BJ (cell line): ENCODE measurements at regions not wholly inside any gene's neighbourhood (a gene's known extent, or its start where the extent isn't known, plus 50 kb on each side); places are given as distances from the start of the nearest gene placed in this dataset.

Experiments
- CTCF ChIA-PET: fragments of 350-600 bp; formaldehyde crosslinking; extraction: SDS; loops from one replicate; lab custom pipeline; 2021; ENCODE audit warnings: antibody characterized with exemption, inconsistent platforms; lab: Yijun Ruan, JAX
- POLR2A ChIA-PET: fragments of 300-600 bp; sonication (Branson Sonifier 250); formaldehyde crosslinking; extraction: SDS; loops from one replicate; lab custom pipeline; 2021; ENCODE audit warnings: antibody characterized with exemption; lab: Charles Lee
- DNase-seq: peaks from one replicate; pipeline ENCODE4 v3.0.0-alpha.2; 2011; ENCODE audit warnings: low read depth
- H3K27me3 ChIP-seq: 2 replicates; pipeline ENCODE4 v1.6.0; 2011; ENCODE audit warnings: low read length; ENCODE audit not compliant: control insufficient read depth, insufficient read depth
- H3K36me3 ChIP-seq: 2 replicates; pipeline ENCODE4 v1.5.1; 2011; ENCODE audit warnings: low read length; ENCODE audit not compliant: control insufficient read depth, insufficient read depth
- H3K4me3 ChIP-seq: 2 replicates; pipeline ENCODE4 v1.5.1; 2011; ENCODE audit warnings: low read depth, mild to moderate bottlenecking, control low read depth, low read length
- TF ChIP-seq, protein P1 (sequence below): IDR thresholded peaks from 2 replicates; pipeline ENCODE4 v1.5.1; 2011; ENCODE audit warnings: low read depth, mild to moderate bottlenecking, control low read depth, inconsistent platforms, low read length, moderate library complexity; ENCODE audit not compliant: insufficient read depth

DNA sequence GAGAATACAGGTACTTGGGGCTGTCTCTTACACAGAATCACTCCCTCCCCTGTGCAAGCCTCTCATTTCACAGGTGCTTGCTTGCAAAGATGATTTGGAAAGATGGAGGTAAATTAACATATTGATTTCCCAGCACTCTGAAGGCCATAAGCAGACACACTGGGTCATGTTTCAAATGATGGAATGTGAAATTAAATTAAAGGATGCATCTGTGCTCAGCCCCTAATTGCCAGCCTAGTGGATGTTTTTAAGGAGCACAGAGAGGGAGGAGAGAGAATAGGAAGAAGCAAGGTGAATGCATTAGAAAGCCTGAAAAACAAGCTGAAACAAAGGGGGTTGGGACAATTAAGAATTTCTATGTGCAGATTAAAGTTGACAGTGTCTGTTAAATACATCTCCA is 96.1 kb upstream of the GRIP1 start:
- CTCF ChIA-PET: no interaction called here

DNA sequence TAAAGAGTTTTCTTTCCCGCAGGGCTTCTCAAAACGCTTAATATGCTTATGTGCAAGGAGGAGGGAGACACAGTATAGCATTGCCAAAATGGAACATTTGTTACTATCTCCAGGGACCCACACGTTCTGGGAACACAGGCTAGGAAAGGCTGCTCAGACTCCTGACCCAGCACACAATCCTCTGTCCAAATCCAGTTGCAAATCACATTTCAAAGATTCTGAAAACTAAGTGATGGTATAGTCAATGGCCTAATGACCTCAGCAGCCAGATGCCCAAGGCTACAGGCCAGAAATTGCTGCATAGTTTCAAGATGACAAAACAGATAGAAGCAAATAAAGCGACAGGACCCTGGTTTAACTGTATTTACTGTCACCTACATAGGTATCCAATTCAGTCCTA is 97.0 kb upstream of the GRIP1 start:
- Histone ChIP-seq H3K4me3 (no peak overlapping the region), H3K27me3 (no peaks in the 10 kb centered on the region), H3K36me3 (no peaks in the 10 kb centered on the region)
- ChIA-PET CTCF (no interaction called here), POLR2A (no interaction called here)
- no peak for DNase-seq
- TF ChIP-seq, protein P1, sequence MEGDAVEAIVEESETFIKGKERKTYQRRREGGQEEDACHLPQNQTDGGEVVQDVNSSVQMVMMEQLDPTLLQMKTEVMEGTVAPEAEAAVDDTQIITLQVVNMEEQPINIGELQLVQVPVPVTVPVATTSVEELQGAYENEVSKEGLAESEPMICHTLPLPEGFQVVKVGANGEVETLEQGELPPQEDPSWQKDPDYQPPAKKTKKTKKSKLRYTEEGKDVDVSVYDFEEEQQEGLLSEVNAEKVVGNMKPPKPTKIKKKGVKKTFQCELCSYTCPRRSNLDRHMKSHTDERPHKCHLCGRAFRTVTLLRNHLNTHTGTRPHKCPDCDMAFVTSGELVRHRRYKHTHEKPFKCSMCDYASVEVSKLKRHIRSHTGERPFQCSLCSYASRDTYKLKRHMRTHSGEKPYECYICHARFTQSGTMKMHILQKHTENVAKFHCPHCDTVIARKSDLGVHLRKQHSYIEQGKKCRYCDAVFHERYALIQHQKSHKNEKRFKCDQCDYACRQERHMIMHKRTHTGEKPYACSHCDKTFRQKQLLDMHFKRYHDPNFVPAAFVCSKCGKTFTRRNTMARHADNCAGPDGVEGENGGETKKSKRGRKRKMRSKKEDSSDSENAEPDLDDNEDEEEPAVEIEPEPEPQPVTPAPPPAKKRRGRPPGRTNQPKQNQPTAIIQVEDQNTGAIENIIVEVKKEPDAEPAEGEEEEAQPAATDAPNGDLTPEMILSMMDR: no peak

More for the DNA sequence above, 96.1 kb upstream of the GRIP1 start:
- no peak for DNase-seq
- TF ChIP-seq, protein P1: no peak
- Histone ChIP-seq H3K4me3 (no peak overlapping the region), H3K27me3 (no peaks in the 10 kb centered on the region), H3K36me3 (no peaks in the 10 kb centered on the region)
- POLR2A ChIA-PET: no interaction called here

DNA sequence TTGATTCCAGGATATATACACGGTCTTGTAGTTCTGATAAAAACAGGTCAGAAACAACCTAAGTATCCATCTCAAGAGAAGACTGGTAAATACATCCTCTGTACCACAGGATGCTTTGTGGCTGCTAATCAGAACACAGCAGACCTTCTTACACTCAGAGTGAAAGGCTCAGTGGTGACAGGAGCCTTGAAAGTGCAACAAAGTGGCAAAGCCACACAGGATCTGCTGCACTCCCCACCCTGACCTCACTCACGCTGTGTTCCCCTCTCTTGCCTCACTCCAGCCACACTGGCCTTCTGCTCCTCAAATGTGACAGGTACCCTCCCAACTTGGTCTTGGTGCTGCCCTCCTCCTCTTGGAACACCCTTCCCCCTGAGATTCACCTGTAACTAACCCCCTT is 98.1 kb upstream of the GRIP1 start:
- Histone ChIP-seq H3K27me3 (no peaks in the 10 kb centered on the region), H3K4me3 (no peak overlapping the region), H3K36me3 (no peaks in the 10 kb centered on the region)
- ChIA-PET POLR2A (no interaction called here), CTCF (no interaction called here)
- no peak for DNase-seq
- TF ChIP-seq, protein P1: no peak

DNA sequence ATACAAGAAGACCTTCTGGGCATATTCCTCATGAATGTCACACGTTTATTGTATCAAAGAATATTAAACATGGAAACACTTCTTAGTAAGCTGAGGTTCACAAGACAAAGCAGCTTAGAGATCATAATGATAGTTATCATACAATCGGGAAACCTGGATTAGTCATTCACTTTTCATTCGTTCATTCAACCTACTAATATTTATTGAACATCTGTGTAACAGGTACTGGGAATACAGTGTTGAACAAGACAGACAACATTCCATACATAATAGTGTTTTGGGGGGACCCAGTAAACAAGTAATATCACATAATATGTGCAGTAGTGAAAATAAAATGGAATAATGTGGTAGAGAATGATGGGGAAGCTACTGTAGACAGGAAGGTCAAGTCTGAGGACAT is 100.6 kb upstream of the GRIP1 start:
- POLR2A ChIA-PET: no interaction called here
- H3K36me3 ChIP-seq: no peaks in the 10 kb centered on the region
- TF ChIP-seq, protein P1: no peak
- no peak overlapping the region for H3K4me3 ChIP-seq
- DNase-seq: no peak
- CTCF ChIA-PET: no interaction called here
- H3K27me3 ChIP-seq: no peaks in the 10 kb centered on the region

DNA sequence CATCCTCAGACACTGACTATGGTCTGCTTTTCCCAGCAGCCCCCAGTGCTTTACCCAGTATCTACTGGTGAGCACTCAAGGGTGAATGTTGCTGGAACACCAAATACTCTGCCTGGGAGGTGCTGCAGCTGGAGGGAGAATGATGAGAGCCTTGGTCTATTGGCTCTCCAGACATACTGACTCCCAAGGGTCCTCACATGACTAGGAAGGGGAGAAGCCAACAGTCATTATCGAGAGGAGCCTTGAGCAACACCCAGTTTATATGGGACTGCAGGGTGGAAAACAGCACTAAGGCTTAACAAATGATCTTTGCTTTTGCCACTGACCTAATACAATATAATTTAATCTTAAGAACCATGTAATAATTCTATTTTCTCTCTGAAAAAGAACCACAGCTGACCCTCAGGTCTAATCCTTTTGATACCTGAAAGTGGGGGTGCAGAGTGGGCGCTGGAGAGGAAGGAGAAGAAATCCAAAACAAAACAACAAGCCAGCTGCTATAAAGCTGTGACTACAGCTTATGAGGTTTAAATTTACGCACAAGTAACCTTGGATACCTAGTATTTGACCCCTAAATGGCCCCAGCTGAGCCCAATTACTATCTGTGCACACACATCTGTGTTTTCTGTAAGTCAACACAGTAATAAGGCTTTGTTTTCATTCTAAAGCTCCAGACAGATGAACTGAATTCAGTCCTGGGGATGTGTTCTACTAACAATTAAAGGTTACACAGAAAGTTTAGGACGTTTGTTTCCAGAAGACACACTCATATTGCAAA is 107.8 kb upstream of the GRIP1 start:
- Histone ChIP-seq H3K36me3 (no peaks in the 10 kb centered on the region), H3K4me3 (no peak overlapping the region), H3K27me3 (no peaks in the 10 kb centered on the region)
- DNase-seq: no peak
- CTCF ChIA-PET: no interaction called here
- TF ChIP-seq, protein P1: no peak
- POLR2A ChIA-PET: no interaction called here
